Liver (tissue), 3 donors: ENCODE measurements at regions not wholly inside any gene's neighbourhood (a gene's known extent, or its start where the extent isn't known, plus 50 kb on each side); places are given as distances from the start of the nearest gene placed in this dataset.

ENCODE experiments used
- HNF4G ChIP-seq: IDR thresholded peaks from 2 replicates; pipeline ENCODE4 v1.6.1; 2016; ENCODE audit warnings: antibody characterized with exemption
- YY1 ChIP-seq: IDR thresholded peaks from 2 replicates; pipeline ENCODE4 v1.6.1; 2016; ENCODE audit warnings: antibody characterized with exemption, mild to moderate bottlenecking
- TF ChIP-seq, protein P1 (sequence below): fragments of 150-350 bp; IDR thresholded peaks from 2 replicates; pipeline ENCODE4 v1.5.1; 2017; ENCODE audit warnings: improper control_type of control experiment, low read depth, low read length; ENCODE audit not compliant: missing input control
- donor health status: healthy.
- donor health status: healthy.

DNA sequence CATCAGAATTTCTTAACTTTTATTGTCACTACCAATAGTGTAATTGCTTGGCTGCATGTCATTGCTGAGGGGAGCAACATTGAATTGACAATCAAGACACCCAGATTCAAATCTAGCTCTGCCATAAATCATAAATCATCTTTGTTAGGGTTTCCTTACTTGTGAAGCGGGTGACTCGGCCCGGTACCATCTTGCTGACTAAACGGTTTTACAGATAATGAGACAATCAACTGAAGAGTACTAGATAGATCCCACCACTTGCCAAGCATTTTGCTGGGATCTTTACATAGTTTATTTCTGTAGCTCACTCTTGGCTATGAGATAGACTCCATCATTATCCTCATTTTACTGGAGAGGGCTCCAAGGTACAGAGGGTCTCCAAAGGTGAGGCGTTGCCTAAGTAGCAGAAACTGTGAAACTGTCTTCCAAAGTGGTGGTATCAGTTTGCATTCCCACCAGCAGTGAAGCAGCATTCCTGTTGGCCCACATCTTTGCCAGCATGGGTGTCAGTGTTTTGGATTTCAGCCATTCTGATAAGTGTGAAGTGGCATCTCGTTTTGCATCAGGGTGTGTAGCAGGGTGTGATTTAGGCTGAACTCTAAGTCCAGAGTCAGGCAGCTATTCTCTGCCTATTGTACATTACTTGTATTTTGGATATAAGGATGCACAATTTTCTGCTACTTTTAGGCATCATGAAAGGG lies 168.7 kb upstream of the BMPER start:
- TF ChIP-seq, protein P1, sequence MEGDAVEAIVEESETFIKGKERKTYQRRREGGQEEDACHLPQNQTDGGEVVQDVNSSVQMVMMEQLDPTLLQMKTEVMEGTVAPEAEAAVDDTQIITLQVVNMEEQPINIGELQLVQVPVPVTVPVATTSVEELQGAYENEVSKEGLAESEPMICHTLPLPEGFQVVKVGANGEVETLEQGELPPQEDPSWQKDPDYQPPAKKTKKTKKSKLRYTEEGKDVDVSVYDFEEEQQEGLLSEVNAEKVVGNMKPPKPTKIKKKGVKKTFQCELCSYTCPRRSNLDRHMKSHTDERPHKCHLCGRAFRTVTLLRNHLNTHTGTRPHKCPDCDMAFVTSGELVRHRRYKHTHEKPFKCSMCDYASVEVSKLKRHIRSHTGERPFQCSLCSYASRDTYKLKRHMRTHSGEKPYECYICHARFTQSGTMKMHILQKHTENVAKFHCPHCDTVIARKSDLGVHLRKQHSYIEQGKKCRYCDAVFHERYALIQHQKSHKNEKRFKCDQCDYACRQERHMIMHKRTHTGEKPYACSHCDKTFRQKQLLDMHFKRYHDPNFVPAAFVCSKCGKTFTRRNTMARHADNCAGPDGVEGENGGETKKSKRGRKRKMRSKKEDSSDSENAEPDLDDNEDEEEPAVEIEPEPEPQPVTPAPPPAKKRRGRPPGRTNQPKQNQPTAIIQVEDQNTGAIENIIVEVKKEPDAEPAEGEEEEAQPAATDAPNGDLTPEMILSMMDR, result no peak
- TF ChIP-seq YY1 (no peak), HNF4G (no peak)
